Testis (tissue), 2 donors: ENCODE measurements at regions not wholly inside any gene's neighbourhood (a gene's known extent, or its start where the extent isn't known, plus 50 kb on each side); places are given as distances from the start of the nearest gene placed in this dataset.

Experiments used
- DNase-seq: peaks from one replicate; pipeline ENCODE4 v3.0.0-alpha.2; 2019
- H3K27ac ChIP-seq, 2 donors: fragments of 200-600 bp; sonication (generic); one replicate each; pipeline ENCODE4 v1.5.1; 2019
- H3K27me3 ChIP-seq: fragments of 200-600 bp; sonication (generic); one replicate; pipeline ENCODE4 v1.5.1; 2019
- H3K36me3 ChIP-seq: fragments of 200-600 bp; sonication (generic); one replicate; pipeline ENCODE4 v1.5.1; 2017; ENCODE audit warnings: low read depth; ENCODE audit errors: missing control alignments
- H3K4me1 ChIP-seq: fragments of 200-600 bp; sonication (generic); one replicate; pipeline ENCODE4 v1.5.1; 2019
- H3K4me3 ChIP-seq, 2 donors: fragments of 200-600 bp; sonication (generic); one replicate each; pipeline ENCODE4 v1.5.1; 2017 to 2019
- H3K9me3 ChIP-seq: fragments of 200-600 bp; sonication (generic); one replicate; pipeline ENCODE4 v1.5.1; 2017
- POLR2A ChIP-seq: fragments of 450-650 bp; IDR thresholded peaks from one replicate; pipeline ENCODE4 v1.6.1; 2017; ENCODE audit warnings: antibody characterized with exemption, mild to moderate bottlenecking, moderate library complexity
- WGBS, 2 donors: methylation state at CpG; one replicate each; pipeline ENCODE4 v1.1.5; 2018; 5-methylcytosine and 5-hydroxymethylcytosine counted together
- intact Hi-C: fragments of 100-400 bp; cut with DNase I; formaldehyde crosslinking; loops from one replicate; pipeline ENCODE4 v1.15.1; 2023; ENCODE audit warnings: low total_unique reads
- TF ChIP-seq, protein P1 (sequence below), 3 experiments: fragments of 450-650 bp in 2 of 3; fragments of 200-600 bp in 1 of 3; sonication (generic) in 1 of 3; IDR thresholded peaks; one replicate each; pipeline ENCODE4 v1.5.1; 2016 to 2019; ENCODE audit warnings: antibody characterized with exemption in 3 of 3, mild to moderate bottlenecking in 2 of 3, moderate library complexity in 1 of 3

GRCh38 chr20:40156600-40157317 is 532.3 kb downstream of the MAFB start:
- 56 to 60% methylated on average over 4 of the region's 4 CpGs for WGBS, 2 donors

GRCh38 chr20:40154514-40154913 is 534.5 kb downstream of the MAFB start:
- Histone ChIP-seq H3K27me3 (no peaks in the 10 kb centered on the region), H3K9me3 (no peaks in the 10 kb centered on the region), H3K4me3 (no peak overlapping the region), H3K4me1 (no peaks in the 10 kb centered on the region), H3K27ac (no peak overlapping the region), H3K36me3 (no peaks in the 10 kb centered on the region)
- no peak for DNase-seq
- intact Hi-C loops = no loop called here
- WGBS, 2 donors = 64 to 78% methylated on average over 2 of the region's 2 CpGs
- TF ChIP-seq POLR2A = no peak
- TF ChIP-seq, protein P1, sequence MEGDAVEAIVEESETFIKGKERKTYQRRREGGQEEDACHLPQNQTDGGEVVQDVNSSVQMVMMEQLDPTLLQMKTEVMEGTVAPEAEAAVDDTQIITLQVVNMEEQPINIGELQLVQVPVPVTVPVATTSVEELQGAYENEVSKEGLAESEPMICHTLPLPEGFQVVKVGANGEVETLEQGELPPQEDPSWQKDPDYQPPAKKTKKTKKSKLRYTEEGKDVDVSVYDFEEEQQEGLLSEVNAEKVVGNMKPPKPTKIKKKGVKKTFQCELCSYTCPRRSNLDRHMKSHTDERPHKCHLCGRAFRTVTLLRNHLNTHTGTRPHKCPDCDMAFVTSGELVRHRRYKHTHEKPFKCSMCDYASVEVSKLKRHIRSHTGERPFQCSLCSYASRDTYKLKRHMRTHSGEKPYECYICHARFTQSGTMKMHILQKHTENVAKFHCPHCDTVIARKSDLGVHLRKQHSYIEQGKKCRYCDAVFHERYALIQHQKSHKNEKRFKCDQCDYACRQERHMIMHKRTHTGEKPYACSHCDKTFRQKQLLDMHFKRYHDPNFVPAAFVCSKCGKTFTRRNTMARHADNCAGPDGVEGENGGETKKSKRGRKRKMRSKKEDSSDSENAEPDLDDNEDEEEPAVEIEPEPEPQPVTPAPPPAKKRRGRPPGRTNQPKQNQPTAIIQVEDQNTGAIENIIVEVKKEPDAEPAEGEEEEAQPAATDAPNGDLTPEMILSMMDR (IDR thresholded peaks at IDR 0.05) = no peak

More at GRCh38 chr20:40156600-40157317, 532.3 kb downstream of the MAFB start:
- H3K4me1 ChIP-seq = no peaks in the 10 kb centered on the region
- DNase-seq = no peak
- intact Hi-C loops = no loop called here
- no peaks in the 10 kb centered on the region for H3K27me3 ChIP-seq
- no peaks in the 10 kb centered on the region for H3K9me3 ChIP-seq
- TF ChIP-seq POLR2A = no peak
- TF ChIP-seq, protein P1 (IDR thresholded peaks at IDR 0.05) = no peak
- H3K36me3 ChIP-seq = no peaks in the 10 kb centered on the region
- no peak overlapping the region for H3K27ac ChIP-seq
- no peak overlapping the region for H3K4me3 ChIP-seq

DNA sequence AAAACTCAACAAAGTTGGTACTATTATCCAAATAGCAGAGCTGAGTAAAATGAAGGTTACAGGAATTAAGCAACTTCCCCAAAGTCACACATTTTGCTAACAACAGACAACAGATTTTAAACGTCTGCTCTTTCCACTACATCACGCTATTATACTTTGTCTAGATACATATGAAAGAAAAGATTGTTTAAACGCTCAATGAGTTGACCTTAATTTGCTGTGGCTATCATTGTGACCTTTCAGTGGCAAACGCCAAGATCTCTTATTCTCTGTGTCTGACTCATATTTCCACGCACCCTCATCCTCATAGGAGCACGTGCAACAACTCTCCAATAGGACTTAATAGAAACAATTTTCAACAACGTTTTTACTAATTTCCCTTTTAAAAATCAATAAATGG is 540.1 kb downstream of the MAFB start:
- TF ChIP-seq, protein P1 (IDR thresholded peaks at IDR 0.05) = no peak
- no peak for TF ChIP-seq POLR2A
- H3K27me3 ChIP-seq = no peaks in the 10 kb centered on the region
- DNase-seq = no peak
- no peak overlapping the region for H3K4me3 ChIP-seq
- no peak overlapping the region for H3K27ac ChIP-seq
- H3K4me1 ChIP-seq = no peaks in the 10 kb centered on the region
- no peaks in the 10 kb centered on the region for H3K9me3 ChIP-seq
- H3K36me3 ChIP-seq = no peaks in the 10 kb centered on the region
- 75 to 84% methylated on average over 7 of the region's 7 CpGs for WGBS, 2 donors
- intact Hi-C loops = no loop called here

GRCh38 chr20:40146071-40146470 is 543.0 kb downstream of the MAFB start:
- DNase-seq = no peak
- Histone ChIP-seq H3K4me1 (no peaks in the 10 kb centered on the region), H3K36me3 (no peaks in the 10 kb centered on the region), H3K4me3 (no peak overlapping the region), H3K27me3 (no peaks in the 10 kb centered on the region), H3K9me3 (no peaks in the 10 kb centered on the region), H3K27ac (no peak overlapping the region)
- TF ChIP-seq, protein P1 (IDR thresholded peaks at IDR 0.05) = no peak
- no peak for TF ChIP-seq POLR2A
- intact Hi-C loops = no loop called here

DNA sequence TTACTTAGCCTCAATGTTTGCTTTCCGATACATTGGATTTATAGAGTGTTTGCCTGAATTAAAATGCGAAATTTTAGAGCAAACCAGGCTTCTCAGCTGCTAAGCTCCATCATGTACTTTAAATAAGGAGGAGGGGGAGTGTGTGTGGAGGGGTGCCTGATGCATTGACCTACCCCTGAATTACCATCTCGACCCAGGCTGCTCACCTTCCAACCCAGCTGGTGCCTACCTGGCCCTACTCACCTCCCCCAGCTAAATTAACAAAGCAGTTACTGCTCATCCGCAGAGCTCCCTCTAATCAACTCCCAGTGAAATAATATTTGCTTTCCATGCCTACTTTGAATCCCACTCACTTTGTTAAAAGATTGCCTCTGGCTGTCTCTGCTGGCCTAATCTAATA is 544.5 kb downstream of the MAFB start:
- H3K9me3 ChIP-seq = no peaks in the 10 kb centered on the region
- no peaks in the 10 kb centered on the region for H3K36me3 ChIP-seq
- DNase-seq = no peak
- H3K27ac ChIP-seq = no peak overlapping the region
- TF ChIP-seq, protein P1 (IDR thresholded peaks at IDR 0.05) = no peak
- no peak for TF ChIP-seq POLR2A
- H3K4me1 ChIP-seq = no peaks in the 10 kb centered on the region
- no peaks in the 10 kb centered on the region for H3K27me3 ChIP-seq
- 73 to 79% methylated on average over 4 of the region's 4 CpGs for WGBS, 2 donors
- H3K4me3 ChIP-seq = no peak overlapping the region
- intact Hi-C loops = no loop called here
